Superior temporal gyrus (tissue), 1 donor: ENCODE measurements at regions not wholly inside any gene's neighbourhood (a gene's known extent, or its start where the extent isn't known, plus 50 kb on each side); places are given as distances from the start of the nearest gene placed in this dataset.

ENCODE experiments used
- DNase-seq: peaks from one replicate; pipeline ENCODE4 v3.0.0-alpha.2; 2016; ENCODE audit errors: extremely low spot score

- DNase-seq: peak; percentile 34
Observed at GRCh38 chr11:119491753-119492510, 69.0 kb upstream of the THY1 start.

GRCh38 chr11:119490253-119491006, 67.5 kb upstream of the THY1 start:
- DNase-seq: no peak

- DNase-seq: no peak
Observed at GRCh38 chr11:119489087-119489486, 66.1 kb upstream of the THY1 start.

GRCh38 chr11:119488256-119488995, 65.5 kb upstream of the THY1 start:
- DNase-seq: no peak

GRCh38 chr11:119486691-119487259, 63.8 kb upstream of the THY1 start:
- no peak for DNase-seq

GRCh38 chr11:119486016-119486415, 63.0 kb upstream of the THY1 start:
- DNase-seq: no peak

GRCh38 chr11:119484741-119485605, 62.0 kb upstream of the THY1 start:
- DNase-seq: no peak

- no peak for DNase-seq
Observed at GRCh38 chr11:119483881-119484371, 61.0 kb upstream of the THY1 start.

GRCh38 chr11:119483341-119483880, 60.4 kb upstream of the THY1 start:
- DNase-seq: no peak

GRCh38 chr11:119482521-119483011, 59.6 kb upstream of the THY1 start:
- no peak for DNase-seq

- DNase-seq: no peak
Observed at GRCh38 chr11:119481667-119482400, 58.9 kb upstream of the THY1 start.

GRCh38 chr11:119481021-119481666, 58.2 kb upstream of the THY1 start:
- DNase-seq: peak; percentile 90

GRCh38 chr11:119480380-119481020, 57.5 kb upstream of the THY1 start:
- no peak for DNase-seq

- DNase-seq: no peak
Observed at GRCh38 chr11:119479685-119480275, 56.8 kb upstream of the THY1 start.

- DNase-seq: no peak
Observed at GRCh38 chr11:119478711-119479285, 55.8 kb upstream of the THY1 start.

- no peak for DNase-seq
Observed at GRCh38 chr11:119476666-119477331, 53.8 kb upstream of the THY1 start.

- no peak for DNase-seq
Observed at GRCh38 chr11:119476038-119476437, 53.1 kb upstream of the THY1 start.
